GM18873 (cell line): ENCODE measurements at regions not wholly inside any gene's neighbourhood (a gene's known extent, or its start where the extent isn't known, plus 50 kb on each side); places are given as distances from the start of the nearest gene placed in this dataset.

ENCODE experiments used
- ATAC-seq: cut with Tn5 transposase; IDR thresholded peaks from one replicate; pipeline ENCODE4 v1.9.1; 2021; ENCODE audit warnings: mild to moderate bottlenecking, moderate library complexity, moderate number of reproducible peaks; ENCODE audit not compliant: unreplicated experiment, low FRiP score

DNA sequence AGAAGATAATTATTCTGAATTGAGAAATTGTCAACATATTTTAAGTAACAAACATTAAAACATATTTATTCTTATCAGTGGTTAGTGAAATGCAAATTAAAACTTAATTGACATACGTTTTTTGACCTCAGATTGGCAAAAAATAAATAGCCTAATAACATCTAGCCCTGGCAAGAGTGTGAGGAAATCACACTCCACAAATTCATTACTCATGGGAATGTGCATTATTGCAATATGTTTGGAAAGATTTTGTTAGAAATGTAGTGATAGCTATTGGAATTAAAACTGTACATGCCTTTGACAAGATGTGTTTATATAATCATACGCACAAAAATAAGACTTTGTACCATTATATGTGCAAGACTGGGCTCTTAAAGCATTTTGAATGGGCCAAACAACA lies 168.6 kb downstream of the KITLG start:
- no peak for ATAC-seq

- no peak for ATAC-seq
Measured at GRCh38 chr12:88413646-88414045, 166.6 kb downstream of the KITLG start.

GRCh38 chr12:88416155-88416554 lies 164.1 kb downstream of the KITLG start:
- ATAC-seq, result peak; percentile 50

DNA sequence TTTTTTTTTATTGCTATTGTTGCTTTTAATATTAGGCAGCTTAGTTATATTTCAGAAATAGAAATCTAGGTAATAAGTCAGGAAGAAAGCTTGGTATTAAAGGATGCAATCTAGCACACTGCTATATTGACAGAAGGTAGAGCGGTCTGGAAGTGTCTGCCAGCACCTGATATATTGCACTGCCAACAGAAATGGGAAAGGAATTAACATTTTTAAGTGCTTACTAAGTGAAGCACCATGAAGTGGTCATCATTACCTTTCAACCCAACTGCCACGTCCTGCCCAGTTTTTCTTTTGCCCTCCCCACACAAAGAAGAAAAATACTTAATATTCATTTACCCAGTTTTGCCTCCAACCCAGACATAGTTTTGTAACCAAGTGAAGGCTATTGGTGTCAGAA lies 163.5 kb downstream of the KITLG start:
- ATAC-seq, result no peak

- no peak for ATAC-seq
Measured at GRCh38 chr12:88417531-88417930, 162.7 kb downstream of the KITLG start.

DNA sequence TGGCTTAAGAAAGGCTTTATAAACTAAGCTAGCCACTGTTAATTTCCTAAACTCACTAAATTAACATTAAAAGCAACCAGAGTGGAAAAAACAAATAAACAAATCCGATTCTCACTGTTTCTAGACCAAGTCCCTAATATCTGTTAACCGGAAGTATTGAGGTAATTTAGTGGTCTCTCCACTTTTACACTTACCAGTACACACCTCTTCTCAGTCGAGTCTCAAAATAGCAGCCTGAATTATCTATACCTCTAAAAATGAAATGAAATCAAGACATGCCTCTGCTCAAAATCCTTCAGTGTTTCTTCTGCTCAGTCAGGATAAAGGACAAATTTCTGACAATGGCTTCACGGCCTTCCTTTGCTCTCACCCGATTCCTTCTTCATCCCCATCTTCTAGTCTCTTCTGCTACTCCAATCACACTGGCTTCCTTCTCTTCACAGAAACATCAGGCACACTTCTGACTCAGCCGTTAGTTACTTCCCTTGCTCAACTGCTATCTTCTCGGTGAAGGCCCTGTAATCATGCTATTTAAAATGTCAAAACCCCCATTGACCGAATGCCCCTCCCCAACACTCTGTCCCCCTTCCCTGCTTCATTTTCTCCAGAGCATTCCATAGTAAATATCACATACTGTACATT lies 161.3 kb downstream of the KITLG start:
- ATAC-seq, result no peak

DNA sequence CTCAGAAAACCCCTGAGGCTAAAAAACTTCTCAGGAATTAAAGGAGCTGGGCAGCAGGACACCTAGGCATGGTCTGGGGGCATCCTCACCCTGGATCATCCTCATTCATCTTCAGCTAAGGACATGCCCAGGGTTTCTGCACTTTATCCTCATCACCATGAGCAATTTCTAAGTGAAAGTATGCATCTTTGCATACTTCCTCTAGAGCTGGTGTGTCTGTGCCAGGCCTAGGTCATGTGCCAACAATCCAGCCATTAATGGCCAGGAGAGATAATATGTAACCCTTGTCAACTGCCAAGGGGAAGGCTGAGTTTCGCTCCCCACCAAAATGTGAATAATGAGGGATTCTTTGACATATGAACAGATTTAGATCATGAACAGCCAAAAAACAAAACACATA lies 160.5 kb downstream of the KITLG start:
- no peak for ATAC-seq

GRCh38 chr12:88420457-88420856 lies 159.8 kb downstream of the KITLG start:
- no peak for ATAC-seq

DNA sequence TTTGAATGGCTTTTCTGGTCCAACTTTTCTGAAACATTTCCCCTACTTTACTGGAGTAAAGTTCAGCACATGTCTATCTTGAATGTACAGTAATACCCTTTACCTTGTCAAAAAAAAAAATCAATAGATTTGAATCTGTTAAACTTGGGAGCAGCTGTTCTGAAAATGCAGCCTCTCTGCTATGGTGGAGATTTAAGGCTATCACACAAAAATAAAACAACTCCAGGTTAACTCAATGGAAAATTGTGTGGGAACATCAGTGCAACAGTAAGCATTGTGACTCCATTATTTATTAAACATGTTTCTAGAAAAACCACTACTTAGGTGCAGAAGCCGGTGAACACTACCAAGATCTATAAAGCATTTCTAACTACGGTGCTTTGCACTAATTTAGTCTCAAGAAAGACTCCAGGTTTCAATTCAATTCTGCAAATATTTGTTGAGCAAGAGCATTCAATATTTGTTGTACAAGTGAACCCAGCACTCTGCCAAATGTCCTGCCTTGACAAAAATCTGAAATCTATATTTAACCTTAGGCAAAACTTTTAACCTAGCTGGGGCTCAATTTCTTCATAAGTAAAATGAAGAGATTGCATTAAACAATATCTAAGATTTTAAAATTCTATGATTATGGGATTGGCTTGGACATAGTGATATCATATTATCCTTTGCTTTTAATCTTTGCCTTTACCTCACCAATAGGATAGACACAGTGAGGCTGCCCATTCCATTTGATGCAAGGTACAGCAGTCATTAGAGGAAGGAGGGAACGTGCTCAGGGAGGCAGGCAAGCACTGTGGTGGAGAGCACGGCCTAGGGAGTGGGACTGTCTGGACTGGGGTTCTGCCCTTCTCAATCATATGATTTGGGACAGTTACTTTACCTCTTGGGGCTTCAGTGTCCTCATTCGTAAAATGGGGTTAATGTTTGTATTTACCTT lies 155.2 kb downstream of the KITLG start:
- no peak for ATAC-seq

DNA sequence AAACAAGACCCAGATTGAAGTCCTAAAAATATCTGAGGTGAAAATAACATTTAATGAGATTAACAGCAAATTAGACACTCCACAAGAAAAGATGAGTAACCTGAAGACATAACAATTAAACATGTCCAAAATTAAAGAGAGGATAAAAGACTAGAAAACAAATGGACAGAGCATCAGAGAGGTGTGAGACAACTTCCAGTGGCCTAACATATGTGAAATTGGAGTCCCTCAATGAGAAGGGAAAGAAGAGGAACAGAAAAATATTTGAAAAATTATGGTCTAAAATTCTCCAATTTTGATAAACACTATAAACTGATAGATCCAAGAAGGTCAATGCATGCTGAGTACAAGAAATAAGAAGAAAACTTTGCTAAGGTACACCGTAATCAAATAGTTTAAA lies 151.9 kb downstream of the KITLG start:
- ATAC-seq, result no peak

DNA sequence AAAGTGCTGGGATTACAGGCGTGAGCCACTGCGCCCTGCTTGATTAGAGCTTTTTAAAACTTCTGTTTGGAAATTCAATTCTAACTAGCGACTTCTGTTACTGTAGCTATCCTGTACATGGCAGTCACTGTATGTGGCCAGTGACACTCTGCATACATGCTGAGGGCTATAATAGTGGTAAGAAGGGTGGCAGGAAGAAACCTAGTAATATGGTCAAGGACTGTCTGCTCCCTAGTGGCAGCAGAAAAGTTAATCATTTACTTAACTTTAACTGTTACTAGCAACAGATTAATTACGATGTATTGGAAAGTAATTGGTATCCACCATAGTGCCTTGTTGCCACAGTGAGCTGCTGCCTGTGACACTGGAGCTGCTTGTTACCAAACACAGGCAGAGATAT lies 149.0 kb downstream of the KITLG start:
- ATAC-seq, result no peak

DNA sequence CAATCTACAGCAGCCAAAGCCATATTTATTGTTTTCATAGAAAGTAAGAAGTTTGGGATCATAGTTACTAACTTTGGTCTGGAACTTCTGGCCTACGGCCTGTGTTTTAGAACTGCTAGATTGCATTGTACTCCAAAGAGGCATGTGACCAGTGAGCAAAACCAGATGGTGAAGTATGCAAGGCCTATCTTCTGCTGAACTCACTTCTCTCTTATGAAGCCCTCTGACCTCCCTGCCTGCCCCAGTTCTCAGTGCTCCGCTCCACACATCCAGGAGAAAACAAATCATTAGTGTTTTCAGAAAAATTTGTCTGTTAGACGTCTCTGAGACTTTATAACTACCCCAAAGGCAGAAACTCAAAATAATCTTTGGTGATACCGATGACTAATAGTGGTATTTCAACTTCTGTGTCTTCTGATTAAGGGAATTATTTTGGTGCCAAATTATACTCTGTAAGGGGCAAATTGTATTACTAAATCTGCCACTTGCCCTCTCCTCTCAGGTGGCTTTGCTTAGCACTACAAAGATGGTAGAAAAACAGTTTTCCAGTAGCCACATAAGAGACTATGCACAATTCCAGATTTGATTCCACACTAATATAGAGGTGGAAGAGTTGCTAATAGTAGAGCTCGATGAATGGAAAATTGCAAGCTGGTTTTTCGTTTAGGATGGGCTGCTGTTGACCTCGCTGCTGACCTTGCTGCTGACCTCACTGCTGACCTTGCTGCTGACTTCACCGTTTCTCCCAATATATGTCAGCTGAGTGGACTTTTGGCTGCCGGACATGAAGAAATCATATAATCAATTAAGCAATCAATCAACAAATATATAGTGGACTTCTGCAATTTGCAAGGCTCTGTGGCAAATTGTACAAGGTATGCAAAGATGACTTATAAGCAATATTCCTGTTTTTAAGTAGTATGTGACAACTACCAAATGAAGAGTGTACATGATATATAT lies 147.5 kb downstream of the KITLG start:
- no peak for ATAC-seq

- ATAC-seq, result peak; percentile 86
Measured at GRCh38 chr12:88433997-88434703, 146.1 kb downstream of the KITLG start.

DNA sequence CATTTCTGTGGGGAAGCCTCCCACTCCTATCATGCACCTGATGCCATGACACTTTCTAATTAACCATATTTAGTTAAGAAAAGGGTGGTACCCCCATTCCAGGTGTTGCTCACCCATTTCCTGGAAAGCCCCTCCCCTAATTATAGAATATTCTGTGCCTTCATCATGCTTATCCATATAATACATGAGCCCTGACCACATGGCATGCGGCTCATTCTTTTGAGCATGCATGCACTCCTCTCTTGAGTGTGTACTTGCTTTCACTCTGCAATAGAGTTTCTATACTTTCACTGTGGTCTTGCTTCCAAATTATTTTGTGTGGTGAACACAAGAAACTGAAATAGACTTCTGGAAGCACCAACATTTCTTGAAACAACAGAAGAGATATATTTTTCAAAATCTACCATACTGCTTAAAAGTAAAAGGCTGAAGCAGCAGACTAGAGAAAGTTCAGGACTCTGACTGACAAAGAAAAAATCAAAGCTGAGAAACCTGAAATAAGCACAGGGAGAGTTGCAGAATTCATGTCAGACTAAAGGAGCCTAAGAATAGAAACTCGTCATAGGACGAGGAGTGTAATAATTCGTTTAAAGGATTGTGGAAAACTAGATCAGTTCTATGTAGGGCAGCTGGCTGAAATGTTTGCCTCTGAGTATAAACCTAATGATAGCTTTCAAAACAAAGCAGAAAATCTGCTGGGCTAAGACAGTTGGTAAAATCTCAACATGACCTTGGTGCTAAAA lies 144.8 kb downstream of the KITLG start:
- ATAC-seq, result no peak

DNA sequence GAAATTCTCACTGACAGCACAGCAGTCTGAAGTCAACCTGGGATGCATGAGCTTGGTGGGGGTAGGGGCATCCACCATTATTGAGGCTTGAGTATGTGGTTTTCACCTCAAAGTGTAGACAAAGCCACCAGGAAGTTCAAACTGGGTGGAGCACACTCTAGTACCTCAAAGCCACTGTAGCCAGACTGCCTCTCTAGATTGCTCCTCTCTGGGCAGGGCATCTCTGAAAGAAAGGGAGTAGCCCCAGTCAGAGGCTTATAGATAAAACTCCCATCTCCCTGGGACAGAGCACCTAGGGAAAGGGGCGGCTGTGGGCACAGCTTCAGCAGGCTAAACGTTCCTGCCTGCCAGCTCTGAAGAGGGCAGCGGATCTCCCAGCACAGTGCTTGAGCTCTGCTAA lies 143.0 kb downstream of the KITLG start:
- no peak for ATAC-seq
